ENCODE measurements at regions not wholly inside any gene's neighbourhood (a gene's known extent, or its start where the extent isn't known, plus 50 kb on each side); places are given as distances from the start of the nearest gene placed in this dataset.

DNA sequence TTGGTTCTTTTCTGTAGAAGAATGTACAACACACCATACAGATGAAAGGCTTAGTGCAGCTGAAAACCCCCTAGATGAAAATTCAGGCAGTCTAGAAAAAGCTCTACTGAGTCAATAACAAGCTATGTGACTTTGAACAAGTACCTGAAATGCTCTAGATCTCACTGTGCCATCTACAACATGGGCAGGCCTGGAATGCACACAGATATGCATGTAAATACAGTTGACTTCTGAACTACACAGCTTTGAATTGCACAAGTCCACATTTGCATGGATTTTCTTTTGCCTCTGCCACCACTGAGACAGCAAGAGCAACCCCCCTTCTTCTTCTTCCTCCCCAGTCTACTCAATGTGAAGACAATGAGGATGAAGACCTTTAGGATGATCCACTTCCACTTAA lies 98.4 kb downstream of the CNTN3 start:
- DNase-seq (ENCODE audit: low read depth, low spot score) (no peak), FAIRE-seq (no peak), ATAC-seq (no peak)
- H3K9ac ChIP-seq (ENCODE audit: control insufficient read depth, insufficient read depth, low read length), result no peak overlapping the region
- no peak overlapping the region for H3K27ac ChIP-seq (ENCODE audit: control insufficient read depth, insufficient read depth)
- H3K79me2 ChIP-seq (ENCODE audit: control insufficient read depth, insufficient read depth, low read length), result no peaks in the 10 kb centered on the region
- ChIA-PET POLR2A (no interaction called here), RAD21 (ENCODE audit: unreplicated experiment) (no interaction called here), SMC1A (ENCODE audit: uncharacterized antibody, unreplicated experiment) (no interaction called here), CTCF (no interaction called here)
- in situ Hi-C loops (cut with MboI), result no loop called here
- no peaks in the 10 kb centered on the region for H3K9me3 ChIP-seq (replicated peaks; ENCODE audit: control insufficient read depth, insufficient read depth, low read length)
- no TSS peak for BruUV-seq (replicated peaks)
- H2AFZ ChIP-seq (ENCODE audit: control insufficient read depth, low read depth, low read length), result no peak overlapping the region
- H3K36me3 ChIP-seq (ENCODE audit: control insufficient read depth in 2 of 2, insufficient read depth in 2 of 2, low read length in 1 of 2), result no peaks in the 10 kb centered on the region
- H4K20me1 ChIP-seq (ENCODE audit: control insufficient read depth, insufficient read depth), result no peaks in the 10 kb centered on the region
- no peak overlapping the region for H3K4me2 ChIP-seq (ENCODE audit: control insufficient read depth, insufficient read depth)
- intact Hi-C loops (cut with micrococcal nuclease; ENCODE audit: unreplicated experiment), result no loop called here
- no peak overlapping the region for H3K4me3 ChIP-seq
- no peak for TF ChIP-seq KDM1A (IDR thresholded peaks at IDR 0.05; ENCODE audit: borderline replicate concordance)
- TF ChIP-seq SREBF2 (IDR thresholded peaks at IDR 0.05; ENCODE audit: low read length), result no peak
- TF ChIP-seq ESRRA (IDR thresholded peaks at IDR 0.05; ENCODE audit: low read length), result no peak
- TF ChIP-seq, protein P1, sequence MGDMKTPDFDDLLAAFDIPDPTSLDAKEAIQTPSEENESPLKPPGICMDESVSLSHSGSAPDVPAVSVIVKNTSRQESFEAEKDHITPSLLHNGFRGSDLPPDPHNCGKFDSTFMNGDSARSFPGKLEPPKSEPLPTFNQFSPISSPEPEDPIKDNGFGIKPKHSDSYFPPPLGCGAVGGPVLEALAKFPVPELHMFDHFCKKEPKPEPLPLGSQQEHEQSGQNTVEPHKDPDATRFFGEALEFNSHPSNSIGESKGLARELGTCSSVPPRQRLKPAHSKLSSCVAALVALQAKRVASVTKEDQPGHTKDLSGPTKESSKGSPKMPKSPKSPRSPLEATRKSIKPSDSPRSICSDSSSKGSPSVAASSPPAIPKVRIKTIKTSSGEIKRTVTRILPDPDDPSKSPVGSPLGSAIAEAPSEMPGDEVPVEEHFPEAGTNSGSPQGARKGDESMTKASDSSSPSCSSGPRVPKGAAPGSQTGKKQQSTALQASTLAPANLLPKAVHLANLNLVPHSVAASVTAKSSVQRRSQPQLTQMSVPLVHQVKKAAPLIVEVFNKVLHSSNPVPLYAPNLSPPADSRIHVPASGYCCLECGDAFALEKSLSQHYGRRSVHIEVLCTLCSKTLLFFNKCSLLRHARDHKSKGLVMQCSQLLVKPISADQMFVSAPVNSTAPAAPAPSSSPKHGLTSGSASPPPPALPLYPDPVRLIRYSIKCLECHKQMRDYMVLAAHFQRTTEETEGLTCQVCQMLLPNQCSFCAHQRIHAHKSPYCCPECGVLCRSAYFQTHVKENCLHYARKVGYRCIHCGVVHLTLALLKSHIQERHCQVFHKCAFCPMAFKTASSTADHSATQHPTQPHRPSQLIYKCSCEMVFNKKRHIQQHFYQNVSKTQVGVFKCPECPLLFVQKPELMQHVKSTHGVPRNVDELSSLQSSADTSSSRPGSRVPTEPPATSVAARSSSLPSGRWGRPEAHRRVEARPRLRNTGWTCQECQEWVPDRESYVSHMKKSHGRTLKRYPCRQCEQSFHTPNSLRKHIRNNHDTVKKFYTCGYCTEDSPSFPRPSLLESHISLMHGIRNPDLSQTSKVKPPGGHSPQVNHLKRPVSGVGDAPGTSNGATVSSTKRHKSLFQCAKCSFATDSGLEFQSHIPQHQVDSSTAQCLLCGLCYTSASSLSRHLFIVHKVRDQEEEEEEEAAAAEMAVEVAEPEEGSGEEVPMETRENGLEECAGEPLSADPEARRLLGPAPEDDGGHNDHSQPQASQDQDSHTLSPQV (IDR thresholded peaks at IDR 0.05), result no peak
- TF ChIP-seq POU2F2 (IDR thresholded peaks at IDR 0.05; ENCODE audit: borderline replicate concordance, low read depth, low read length), result no peak
- H3K27me3 ChIP-seq (replicated peaks in 1 of 2; ENCODE audit: control insufficient read depth in 2 of 2, insufficient read depth in 2 of 2, low read length in 1 of 2), result no peaks in the 10 kb centered on the region
- H3K4me1 ChIP-seq (ENCODE audit: control insufficient read depth, insufficient read depth, low read length), result no peaks in the 10 kb centered on the region

DNA sequence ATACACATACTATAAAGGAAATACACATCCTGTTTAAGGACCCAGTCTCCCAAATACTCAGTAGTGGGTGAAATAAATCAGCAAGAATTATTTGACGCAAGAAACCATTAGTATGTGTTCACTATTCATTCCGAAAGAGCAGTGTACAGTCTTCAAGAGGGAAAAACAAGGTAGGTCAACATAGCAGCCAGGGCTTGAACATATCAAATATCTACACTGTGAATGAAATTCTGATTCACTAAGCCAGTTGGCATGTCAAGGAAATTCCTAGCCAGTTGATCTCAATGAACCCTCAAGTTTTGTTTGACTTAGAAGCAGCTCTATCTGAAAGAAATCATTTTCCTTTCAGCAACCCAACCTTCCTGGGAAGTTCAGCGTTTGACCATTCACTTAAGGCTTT lies 99.0 kb downstream of the CNTN3 start:
- whole genome bisulfite sequencing (ENCODE audit: insufficient coverage, insufficient replicate concordance, low lambda C conversion rate, missing lambda C conversion rate), result 18% methylated on average over 3 of the region's 3 CpGs

More for the DNA sequence above, 99.0 kb downstream of the CNTN3 start:
- Histone ChIP-seq H3K36me3 (ENCODE audit: control insufficient read depth in 2 of 2, insufficient read depth in 2 of 2, low read length in 1 of 2) (no peaks in the 10 kb centered on the region), H3K4me1 (ENCODE audit: control insufficient read depth, insufficient read depth, low read length) (no peaks in the 10 kb centered on the region), H3K27ac (ENCODE audit: control insufficient read depth, insufficient read depth) (no peak overlapping the region), H2AFZ (ENCODE audit: control insufficient read depth, low read depth, low read length) (no peak overlapping the region), H4K20me1 (ENCODE audit: control insufficient read depth, insufficient read depth) (no peaks in the 10 kb centered on the region), H3K9ac (ENCODE audit: control insufficient read depth, insufficient read depth, low read length) (no peak overlapping the region), H3K79me2 (ENCODE audit: control insufficient read depth, insufficient read depth, low read length) (no peaks in the 10 kb centered on the region), H3K4me3 (no peak overlapping the region), H3K9me3 (replicated peaks; ENCODE audit: control insufficient read depth, insufficient read depth, low read length) (no peaks in the 10 kb centered on the region), H3K27me3 (replicated peaks in 1 of 2; ENCODE audit: control insufficient read depth in 2 of 2, insufficient read depth in 2 of 2, low read length in 1 of 2) (no peaks in the 10 kb centered on the region), H3K4me2 (ENCODE audit: control insufficient read depth, insufficient read depth) (no peak overlapping the region)
- POLR2A ChIA-PET, result no interaction called here
- CTCF ChIA-PET, result no interaction called here
- RAD21 ChIA-PET (ENCODE audit: unreplicated experiment), result no interaction called here
- SMC1A ChIA-PET (ENCODE audit: uncharacterized antibody, unreplicated experiment), result no interaction called here
- DNase-seq (ENCODE audit: low read depth, low spot score) (no peak), FAIRE-seq (no peak), ATAC-seq (no peak)
- in situ Hi-C loops (cut with MboI), result no loop called here
- no TSS peak for BruUV-seq (replicated peaks)
- intact Hi-C loops (cut with micrococcal nuclease; ENCODE audit: unreplicated experiment), result no loop called here
- TF ChIP-seq NR2F1 (conservative IDR thresholded peaks at IDR 0.05), result no peak
- no peak for TF ChIP-seq SRF (IDR thresholded peaks at IDR 0.05; ENCODE audit: low read depth in 2 of 2, low read length in 2 of 2)
- TF ChIP-seq, protein P2, sequence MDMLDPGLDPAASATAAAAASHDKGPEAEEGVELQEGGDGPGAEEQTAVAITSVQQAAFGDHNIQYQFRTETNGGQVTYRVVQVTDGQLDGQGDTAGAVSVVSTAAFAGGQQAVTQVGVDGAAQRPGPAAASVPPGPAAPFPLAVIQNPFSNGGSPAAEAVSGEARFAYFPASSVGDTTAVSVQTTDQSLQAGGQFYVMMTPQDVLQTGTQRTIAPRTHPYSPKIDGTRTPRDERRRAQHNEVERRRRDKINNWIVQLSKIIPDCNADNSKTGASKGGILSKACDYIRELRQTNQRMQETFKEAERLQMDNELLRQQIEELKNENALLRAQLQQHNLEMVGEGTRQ (IDR thresholded peaks at IDR 0.05; ENCODE audit: borderline replicate concordance, low read depth, low read length), result no peak
- TF ChIP-seq, protein P3, sequence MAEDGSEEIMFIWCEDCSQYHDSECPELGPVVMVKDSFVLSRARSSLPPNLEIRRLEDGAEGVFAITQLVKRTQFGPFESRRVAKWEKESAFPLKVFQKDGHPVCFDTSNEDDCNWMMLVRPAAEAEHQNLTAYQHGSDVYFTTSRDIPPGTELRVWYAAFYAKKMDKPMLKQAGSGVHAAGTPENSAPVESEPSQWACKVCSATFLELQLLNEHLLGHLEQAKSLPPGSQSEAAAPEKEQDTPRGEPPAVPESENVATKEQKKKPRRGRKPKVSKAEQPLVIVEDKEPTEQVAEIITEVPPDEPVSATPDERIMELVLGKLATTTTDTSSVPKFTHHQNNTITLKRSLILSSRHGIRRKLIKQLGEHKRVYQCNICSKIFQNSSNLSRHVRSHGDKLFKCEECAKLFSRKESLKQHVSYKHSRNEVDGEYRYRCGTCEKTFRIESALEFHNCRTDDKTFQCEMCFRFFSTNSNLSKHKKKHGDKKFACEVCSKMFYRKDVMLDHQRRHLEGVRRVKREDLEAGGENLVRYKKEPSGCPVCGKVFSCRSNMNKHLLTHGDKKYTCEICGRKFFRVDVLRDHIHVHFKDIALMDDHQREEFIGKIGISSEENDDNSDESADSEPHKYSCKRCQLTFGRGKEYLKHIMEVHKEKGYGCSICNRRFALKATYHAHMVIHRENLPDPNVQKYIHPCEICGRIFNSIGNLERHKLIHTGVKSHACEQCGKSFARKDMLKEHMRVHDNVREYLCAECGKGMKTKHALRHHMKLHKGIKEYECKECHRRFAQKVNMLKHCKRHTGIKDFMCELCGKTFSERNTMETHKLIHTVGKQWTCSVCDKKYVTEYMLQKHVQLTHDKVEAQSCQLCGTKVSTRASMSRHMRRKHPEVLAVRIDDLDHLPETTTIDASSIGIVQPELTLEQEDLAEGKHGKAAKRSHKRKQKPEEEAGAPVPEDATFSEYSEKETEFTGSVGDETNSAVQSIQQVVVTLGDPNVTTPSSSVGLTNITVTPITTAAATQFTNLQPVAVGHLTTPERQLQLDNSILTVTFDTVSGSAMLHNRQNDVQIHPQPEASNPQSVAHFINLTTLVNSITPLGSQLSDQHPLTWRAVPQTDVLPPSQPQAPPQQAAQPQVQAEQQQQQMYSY (CRISPR knock-in tag; IDR thresholded peaks at IDR 0.05), result no peak

All from GM12878 (cell line).